Activated CD8-positive, alpha-beta memory T cell treated with anti-CD3 and anti-CD28 coated beads, Interleukin-2, amount 50 U/mL, for 24 hours (primary cell): ENCODE measurements at regions not wholly inside any gene's neighbourhood (a gene's known extent, or its start where the extent isn't known, plus 50 kb on each side); places are given as distances from the start of the nearest gene placed in this dataset.

ENCODE experiments used
- DNase-seq: peaks from one replicate; pipeline ENCODE4 v3.0.0-alpha.2; 2020; ENCODE audit errors: extremely low read depth

DNA sequence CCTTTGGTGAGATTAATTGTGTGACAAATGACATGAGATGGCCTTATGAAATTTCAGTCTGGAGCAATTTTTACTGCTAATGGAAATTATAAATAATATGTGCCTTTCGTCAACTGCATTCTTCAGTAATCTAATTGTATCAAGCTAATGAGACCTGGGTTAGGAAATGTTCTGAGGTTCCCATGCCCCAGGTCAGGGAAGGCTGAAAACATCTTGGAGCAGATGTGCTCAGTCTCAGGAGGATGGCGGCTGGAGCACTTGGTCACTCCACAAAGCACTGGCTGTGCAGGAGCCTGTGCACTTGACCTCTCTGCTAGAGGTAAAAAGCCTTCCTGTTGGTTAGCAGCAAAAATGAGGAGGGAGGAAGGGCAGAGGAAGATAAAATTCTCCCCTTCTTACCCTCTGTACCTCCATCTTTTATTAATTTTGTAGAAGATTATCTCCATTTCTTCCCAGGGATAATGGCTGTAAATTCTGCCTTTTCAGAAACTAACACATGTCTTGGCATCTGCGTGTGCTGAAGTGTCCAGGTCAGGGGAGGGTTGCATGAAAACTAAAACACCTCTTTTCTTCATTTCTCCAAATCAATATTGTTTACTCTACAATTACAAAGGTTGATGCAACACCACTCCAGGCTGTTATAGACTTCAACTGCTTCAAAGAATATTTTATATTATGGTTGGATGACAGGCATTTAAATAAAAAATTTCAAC lies 1606.4 kb upstream of the ACVR2A start:
- no peak for DNase-seq

DNA sequence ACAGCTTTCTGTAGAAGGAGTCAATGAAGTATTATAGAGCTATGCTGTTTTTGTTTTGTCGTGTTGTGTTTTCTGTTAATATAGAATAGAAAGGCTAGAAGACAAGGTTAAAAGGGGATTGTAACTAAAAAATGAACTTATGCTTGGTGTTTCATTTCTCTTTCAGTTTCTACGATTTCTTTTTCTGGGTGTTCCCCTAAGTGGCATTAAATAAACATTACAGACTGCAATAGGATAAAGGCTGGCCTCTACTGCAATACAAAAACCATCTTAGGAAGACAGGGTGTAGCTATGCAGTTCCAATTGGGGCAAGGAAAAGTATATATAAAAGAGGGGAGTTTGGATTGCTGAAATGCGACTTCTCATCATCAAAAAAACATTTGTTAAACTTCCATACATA lies 1609.7 kb upstream of the ACVR2A start:
- DNase-seq = no peak

DNA sequence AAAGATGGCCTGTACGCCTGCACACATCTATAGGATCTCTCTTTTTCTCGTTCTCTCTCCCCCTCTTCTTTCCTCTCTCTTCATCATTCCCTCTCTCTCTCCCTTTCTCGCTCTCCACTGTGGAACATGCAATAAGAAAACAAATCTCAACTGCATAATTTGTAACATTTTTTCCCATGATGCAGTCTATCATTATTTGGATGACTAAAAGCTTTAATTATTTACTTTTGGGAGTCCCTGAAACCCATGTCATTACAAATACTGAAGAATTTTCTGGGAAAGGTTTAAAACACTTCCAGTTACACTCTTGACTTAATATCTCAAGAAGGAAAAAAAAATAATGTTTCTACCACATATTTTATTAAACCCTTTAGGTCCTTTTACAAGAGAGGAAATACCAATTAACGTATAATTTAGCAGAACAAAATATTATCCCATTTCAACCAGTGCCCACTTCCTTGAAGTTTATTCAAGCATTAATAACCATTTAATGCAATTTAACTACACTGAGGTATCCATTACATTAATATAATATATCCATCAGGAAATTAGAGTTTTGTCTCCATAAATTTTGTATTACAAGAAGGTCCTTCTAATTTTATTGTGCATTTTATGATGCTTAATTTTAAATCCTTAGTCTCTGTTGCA lies 1615.2 kb upstream of the ACVR2A start:
- no peak for DNase-seq

DNA sequence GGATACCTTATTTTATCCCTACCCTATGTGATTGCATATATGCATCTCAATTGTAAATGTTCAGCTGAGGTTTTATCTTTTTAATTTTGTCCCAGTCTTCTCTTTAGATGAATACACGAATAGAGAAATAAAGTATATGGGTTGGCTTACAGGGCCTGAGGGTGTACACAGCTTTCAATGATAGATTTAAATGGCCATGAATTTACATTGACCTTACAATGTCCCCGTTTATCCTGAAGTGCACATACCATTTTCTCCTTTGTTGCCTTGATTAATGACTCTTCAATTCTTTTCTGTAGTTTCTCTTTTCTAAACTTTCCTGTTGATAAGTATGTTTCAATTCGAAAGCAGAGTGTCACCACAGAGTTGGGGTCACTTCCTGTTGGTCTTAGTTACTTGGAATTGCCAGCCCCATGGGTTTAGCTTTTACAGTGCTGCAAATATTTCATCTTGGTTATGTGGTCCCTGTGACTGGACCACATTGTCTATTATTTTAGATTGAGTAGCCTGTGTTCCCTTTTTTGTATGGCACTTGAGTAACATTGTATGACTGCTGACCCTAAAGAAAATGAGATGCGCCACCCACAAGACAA lies 1616.3 kb upstream of the ACVR2A start:
- DNase-seq = no peak

DNA sequence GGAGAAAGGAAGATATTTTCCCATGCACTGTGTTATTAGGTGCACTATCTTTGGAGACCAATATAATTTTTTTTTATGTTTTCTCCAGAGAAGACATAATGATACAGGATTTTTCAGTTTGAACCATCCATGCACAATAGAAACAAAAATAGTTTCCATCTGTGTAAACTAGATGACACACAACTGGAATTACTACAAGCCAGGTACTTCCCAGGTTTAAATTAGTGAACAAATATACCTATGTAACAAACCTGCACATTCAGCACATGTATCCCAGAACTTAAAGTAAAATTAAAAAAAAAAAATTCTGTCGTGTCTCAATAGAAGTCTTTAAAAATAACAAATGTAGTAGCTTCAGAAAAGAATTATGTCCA lies 1616.8 kb upstream of the ACVR2A start:
- DNase-seq = no peak

DNA sequence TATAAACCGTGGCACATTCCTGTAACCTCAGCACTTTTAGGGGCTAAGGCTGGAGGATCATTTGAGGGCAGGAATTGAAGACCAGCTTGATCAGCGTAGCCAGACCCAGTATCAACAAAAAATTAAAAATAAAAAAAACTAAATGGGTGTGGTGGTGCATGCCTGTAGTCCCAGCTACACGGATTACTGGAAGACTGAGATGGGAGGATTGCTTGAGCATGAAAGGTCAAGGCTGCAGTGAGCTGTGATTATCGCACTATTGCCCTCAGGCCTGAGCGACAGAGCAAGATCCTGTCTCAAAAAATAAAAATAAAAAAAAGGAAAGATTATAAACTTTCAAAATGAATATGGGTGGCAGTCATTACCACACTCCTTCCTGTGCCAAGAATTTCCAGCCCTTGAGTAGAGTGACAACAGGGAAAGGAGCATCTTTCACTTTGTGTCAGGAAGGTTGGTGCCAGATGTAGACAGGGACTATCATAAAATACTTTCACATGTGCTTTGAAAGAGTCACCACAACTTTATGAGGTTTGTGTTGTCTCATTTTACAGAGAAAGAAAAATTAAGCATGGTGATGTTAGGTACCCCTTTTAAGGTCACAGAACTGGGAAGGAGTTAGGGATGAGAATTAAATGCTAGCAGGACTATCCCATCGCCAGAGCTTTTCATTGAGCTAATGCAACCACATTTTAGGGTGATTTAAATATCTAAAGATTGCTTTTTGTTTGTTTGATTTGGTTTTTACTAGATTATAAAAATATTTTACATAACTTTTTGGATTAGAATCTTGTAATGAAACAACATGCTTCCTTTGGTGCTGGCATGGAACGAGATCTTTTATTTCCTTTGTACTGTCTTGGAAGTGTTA lies 1617.4 kb upstream of the ACVR2A start:
- DNase-seq = no peak

DNA sequence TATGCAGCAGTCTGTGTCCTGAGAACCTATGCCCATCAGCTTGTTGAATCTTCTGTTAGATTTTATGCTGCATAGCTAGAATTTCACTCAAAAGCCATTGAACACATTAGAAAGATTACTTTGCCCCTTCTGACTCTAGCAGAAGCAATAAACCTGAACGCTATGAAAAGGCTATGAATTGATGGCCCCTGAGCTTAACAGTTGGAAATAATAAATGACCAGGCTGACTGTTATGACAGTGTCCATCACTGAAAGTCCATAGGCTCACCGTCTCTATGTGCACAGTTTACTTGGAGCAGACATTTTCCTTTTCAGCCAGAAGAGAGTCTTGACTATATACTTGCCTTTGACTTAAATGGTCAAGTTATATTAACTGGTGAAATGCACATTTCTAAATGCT lies 1618.8 kb upstream of the ACVR2A start:
- no peak for DNase-seq

DNA sequence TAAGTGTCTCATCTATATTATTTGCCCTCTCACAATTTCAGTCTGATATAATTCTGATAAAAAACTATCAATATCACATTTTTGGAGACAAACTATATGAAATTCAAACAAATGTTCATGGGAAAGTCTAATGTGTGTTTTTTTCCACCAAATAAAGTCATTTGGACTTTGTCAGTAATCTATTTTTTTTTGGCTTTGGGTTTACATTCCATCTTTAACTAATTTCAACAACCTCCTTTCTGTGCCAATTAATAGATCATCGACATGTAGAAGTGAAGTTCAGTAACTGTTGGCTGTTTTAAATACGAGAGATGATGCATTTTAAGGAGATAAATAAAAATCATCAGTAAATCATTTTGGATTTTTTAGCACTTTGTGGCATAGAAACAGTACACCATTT lies 1623.0 kb upstream of the ACVR2A start:
- no peak for DNase-seq

DNA sequence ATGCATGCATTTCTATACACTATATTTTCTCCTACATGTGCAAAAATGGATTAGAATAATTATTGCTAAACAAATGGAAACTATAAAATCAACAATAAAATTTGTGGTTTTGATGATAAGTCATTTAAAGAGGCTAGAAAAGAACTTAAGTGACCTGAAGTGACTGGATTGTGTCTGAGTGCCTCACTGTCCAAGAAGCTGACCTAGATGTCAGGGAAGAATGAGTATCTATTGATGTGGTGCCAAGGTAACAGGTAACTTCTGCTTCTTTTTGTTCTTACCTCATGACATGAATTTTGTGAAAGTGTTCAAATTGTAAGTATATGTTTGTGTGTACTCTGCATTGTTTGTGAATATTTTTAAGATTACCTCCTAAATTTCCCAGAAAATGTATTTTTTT lies 1623.9 kb upstream of the ACVR2A start:
- no peak for DNase-seq

DNA sequence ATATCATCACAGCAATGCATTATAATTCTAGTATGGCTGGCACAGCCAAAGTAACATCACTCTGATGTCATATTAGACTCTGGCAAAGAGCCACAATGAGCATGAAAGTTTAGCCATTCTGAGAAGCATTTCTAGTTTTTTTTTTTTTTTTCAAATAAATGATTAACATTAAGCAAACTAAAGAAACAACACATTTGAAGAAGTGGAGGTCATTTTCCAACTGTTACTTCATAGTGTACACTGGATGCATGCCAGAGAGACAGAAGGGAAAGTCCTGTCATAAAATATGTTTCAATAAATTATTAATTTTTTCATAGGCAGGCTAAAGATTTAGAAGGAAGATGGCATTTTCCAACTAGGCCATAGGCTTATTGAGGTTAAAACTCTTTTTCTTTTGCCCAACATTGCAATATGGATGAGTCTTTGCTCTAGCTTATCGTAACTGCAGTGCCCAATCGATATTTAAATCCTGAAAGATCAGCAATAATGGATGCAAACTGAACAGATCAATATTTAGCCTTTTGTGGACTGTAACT lies 1630.4 kb upstream of the ACVR2A start:
- DNase-seq = no peak

DNA sequence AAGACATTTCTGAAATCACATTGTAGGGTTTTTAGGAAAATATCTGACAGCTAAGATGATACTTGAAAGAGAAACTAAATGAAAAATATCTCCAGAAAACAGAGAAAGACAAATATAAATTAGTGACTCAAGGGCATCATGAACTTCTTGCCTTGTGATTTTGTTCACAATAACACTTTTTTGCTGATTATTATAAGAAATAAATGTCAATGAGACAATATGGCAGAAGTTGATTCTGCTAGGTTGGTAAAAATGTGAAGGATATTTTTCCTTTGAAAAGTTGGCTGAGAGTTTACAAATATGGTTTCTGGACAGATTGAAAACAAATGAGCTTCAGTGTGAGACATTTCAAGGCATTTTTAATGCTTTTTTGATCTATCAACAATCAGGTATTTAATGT lies 1631.2 kb upstream of the ACVR2A start:
- DNase-seq = no peak

DNA sequence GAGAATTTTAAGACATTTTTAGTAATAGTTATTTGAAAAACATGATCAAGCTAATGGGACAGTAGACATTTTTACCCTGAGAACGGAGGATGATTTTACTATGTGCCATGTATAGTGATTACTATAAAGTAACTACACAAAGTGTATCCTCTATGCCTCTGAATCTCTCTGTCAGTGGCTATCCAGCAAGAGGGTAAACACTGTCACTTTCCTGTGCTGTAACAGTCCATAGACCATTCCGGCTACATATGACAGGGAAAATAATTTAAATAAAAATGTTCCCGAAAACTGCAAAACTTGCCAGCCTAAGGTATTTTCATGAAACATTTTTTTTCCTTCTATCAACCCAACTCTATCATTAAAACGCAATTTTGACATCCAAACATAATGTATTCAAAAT lies 1632.2 kb upstream of the ACVR2A start:
- DNase-seq = no peak

DNA sequence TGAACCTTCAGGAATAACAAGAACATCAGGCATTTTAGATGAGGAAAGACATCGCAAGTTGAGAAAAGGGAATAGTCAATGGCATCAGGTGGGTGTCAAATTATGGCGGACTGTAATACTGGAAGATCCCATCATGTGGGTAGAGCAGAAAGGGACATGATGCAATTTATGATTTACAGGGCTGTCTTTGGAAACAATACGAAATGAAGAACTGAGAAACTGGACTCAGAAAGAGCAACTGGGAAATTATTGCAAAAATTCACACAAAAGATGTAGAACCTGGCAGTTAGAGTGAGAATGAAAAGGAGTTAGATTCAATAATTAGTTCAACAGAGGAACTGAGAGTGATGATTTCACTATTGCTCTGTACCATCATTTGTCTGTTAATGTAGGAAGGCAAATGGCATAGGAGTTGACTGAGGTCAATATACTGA lies 1635.0 kb upstream of the ACVR2A start:
- no peak for DNase-seq

DNA sequence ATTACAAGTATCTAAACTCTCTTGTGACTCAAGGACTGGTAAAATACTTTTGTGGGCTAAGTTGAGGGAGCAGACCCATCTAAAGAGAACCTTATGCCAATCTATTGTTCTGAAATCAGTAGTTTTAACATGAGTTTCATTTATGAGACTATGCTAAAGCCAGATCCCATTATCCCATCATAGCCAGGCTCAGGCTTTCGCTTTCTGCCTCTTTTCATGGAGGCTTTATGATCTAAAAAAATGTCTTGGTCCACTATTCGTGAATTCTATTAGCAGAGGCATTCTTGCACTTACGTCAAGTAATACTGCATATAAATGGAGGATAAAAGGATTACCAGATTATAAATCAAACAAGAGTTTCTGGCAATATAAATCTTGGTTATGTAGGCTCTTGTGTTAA lies 1636.9 kb upstream of the ACVR2A start:
- DNase-seq = no peak

DNA sequence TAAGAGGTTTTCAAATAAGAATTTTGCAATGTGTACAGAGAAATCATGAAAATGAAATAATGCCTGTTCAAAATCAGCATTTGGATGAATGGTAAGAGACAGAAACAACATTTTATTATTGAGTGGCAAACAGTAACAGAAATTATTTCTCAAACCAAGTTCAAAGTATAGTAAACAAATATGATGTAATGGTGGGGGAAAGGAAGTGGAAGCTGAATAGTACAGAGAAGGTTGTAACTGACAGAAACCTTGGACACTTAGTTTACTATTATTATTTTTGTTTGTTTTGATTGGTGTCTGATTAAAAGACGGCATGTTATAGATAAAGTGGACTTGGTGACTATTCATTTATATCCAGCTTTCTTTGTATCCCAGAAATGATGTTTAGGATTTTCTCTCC lies 1637.4 kb upstream of the ACVR2A start:
- no peak for DNase-seq

DNA sequence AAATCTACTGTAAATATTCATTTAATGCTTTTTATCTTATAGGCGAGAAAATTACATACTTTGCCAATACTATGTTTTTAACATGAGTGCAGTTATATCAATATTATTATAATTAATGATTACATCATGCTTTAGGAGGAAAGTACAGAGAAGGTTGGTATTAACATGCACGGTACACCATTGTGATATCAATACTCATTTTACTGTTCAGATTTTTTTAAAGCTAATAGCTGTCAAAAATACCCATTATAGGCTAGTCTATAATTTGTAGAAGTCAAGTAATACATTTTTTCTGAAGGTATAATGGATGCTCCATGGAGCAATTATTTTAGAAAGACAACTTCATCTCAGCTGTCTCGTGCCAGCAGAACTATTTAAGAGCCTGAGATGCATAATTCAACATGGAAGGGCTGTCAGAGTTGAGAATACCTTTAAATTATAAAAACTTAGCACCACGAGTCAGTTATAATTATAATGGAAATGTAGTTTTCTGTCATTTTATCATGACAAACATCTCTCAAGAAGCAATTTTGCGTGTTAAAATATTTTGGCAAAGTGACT lies 1641.7 kb upstream of the ACVR2A start:
- DNase-seq = no peak

DNA sequence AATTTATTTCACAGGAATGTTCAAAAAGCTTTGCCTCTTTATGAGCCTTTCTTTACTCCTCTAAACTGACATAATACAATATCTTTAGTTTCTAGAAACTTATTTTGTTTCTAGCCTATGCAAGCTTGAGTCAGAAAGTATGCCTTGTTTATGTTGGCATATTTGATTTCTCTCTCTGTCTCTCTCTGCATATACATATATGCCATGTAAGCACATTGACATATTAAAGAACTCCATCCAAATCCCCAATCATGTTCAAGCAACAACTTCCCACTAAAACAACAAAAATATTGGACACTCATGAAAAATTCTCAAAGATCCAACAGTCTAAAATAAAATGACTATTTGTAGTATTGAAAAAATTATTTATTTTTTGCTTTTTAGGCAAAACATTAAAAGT lies 1651.2 kb upstream of the ACVR2A start:
- DNase-seq = no peak

DNA sequence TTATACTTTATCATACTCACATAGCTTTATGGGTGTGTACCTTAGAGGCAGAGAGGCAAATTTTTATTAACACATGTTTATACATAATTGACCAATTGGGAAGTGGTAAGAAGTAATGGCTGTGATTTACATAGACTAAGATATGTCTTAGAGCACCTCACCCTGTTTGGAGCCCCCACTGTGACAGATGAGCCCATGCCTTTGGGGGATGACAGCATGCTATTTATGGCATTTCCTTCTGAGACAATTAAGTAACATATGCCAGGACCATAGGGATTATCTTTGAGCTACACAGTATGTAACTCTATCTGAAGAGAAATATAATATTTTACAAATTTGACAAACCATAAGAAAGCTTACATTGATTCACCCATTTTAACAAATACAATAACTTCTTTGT lies 1655.3 kb upstream of the ACVR2A start:
- DNase-seq = no peak

DNA sequence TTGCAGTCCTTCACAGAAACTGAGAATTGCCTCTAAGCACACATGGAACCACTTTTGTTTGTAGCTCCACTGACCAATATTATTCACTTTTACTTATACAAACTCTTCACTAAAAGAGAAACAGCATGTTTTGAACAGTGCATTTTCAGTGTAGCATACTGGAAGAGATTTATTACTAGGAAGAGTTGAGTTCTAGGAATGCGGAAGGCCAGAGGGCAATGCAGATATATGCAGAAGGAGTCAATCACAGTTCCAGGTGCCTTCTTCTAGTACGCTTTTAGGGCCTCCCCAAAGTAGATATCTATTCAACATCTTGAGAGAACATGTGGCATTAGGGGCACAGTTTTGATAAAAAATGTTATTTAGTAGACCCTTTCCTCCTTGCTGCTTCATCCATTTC lies 1654.0 kb upstream of the ZEB2 start:
- DNase-seq = no peak

DNA sequence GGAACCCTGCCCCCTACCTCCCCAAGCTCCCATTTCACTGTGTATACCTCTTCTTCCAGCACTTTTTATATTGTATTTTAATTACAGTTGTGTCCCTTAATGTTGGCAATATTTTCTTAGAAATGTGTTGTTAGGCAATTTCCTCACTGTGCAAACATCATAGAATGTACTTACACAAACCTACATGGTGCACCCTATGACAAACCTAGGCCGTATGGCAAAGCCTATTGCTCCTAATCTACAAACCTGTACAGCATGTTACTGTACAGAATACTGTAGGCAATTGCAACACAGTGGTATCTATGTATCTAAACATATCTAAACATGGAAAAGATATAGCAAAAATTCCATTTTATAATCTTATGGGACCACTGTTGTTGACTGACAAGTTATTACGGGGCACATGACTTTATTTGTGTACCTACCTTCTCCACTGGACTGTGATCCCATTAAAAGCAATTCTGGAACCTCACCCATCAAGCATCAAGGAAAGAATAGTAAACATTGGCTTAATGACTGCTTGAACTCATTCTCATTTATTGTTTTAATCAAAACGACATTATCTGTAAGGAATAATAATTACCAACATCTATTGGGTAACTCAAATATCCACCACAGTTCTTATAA lies 1641.5 kb upstream of the ZEB2 start:
- DNase-seq = no peak

DNA sequence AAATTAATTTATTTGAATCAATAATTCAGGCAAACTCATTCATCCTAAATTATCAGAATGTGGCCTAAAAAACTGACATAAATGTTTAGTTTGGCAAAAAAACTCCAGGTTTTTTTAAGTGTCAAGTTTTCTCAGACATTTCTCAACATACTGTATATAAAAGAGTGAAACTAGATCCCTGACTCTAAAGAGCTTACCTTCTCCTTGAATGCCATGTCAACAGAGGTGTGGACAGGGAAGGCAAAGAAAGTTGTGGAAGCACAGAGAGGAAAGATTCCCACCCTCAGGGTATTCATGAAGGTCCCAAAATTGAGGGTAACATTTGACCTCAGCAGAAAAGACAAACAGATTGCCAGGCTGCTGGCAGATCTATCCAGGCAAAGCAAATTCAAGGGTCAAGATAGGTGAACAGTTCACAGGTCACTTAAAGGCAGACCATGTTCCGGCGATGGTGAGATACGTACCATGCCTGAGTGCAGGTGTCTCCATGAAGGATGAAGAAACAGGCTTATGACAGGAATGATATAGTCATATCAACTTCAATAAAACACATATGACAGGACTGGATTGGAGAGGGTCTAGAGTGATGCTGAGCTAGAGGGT lies 1638.3 kb upstream of the ZEB2 start:
- no peak for DNase-seq
